H1 (cell line): ENCODE measurements at regions not wholly inside any gene's neighbourhood (a gene's known extent, or its start where the extent isn't known, plus 50 kb on each side); places are given as distances from the start of the nearest gene placed in this dataset.

Source experiments
- CTCF ChIA-PET: fragments of 300-600 bp; sonication (Branson Sonifier 250); formaldehyde crosslinking; loops from one replicate; lab custom pipeline; 2021; ENCODE audit not compliant: partially characterized antibody; lab: Charles Lee
- POLR2A ChIA-PET: fragments of 300-600 bp; sonication (Branson Sonifier 250); formaldehyde crosslinking; loops from one replicate; lab custom pipeline; 2021; ENCODE audit warnings: inconsistent platforms; ENCODE audit not compliant: partially characterized antibody; lab: Charles Lee
- DNase-seq, 2 experiments: peaks; one replicate each; pipeline versions ENCODE4 v3.0.0 to v3.0.0-alpha.2; 2010 to 2022; ENCODE audit warnings: low spot score in 2 of 2, low read depth in 1 of 2, mixed read lengths in 1 of 2
- FAIRE-seq: peaks from 2 replicates; lab custom pipeline; 2011; peaks lifted over from hg19 to GRCh38; lab: Jason Lieb, UNC
- H2AFZ ChIP-seq: 2 replicates; pipeline ENCODE4 v1.8.1; 2012; ENCODE audit warnings: low read length, inconsistent platforms
- H2AK5ac ChIP-seq: 2 replicates; pipeline ENCODE4 v1.6.1; 2013; ENCODE audit warnings: low read depth, low read length
- H2BK120ac ChIP-seq: replicated peaks from 2 replicates; pipeline ENCODE3; 2013; ENCODE audit warnings: low read depth, low read length, inconsistent platforms
- H2BK12ac ChIP-seq: 2 replicates; pipeline ENCODE4 v1.6.1; 2013; ENCODE audit warnings: low read depth, low read length
- H2BK15ac ChIP-seq: 2 replicates; pipeline ENCODE4 v1.6.1; 2013; ENCODE audit warnings: low read length
- H2BK20ac ChIP-seq: 2 replicates; pipeline ENCODE4 v1.6.1; 2013; ENCODE audit warnings: low read length
- H2BK5ac ChIP-seq: 2 replicates; pipeline ENCODE4 v1.6.1; 2013; ENCODE audit warnings: low read depth, low read length
- H3K14ac ChIP-seq: 2 replicates; pipeline ENCODE4 v1.6.1; 2013; ENCODE audit warnings: inconsistent platforms; ENCODE audit not compliant: insufficient read length
- H3K18ac ChIP-seq: 2 replicates; pipeline ENCODE4 v1.6.1; 2013; ENCODE audit warnings: low read length; ENCODE audit errors: extremely low read depth
- H3K23ac ChIP-seq: 2 replicates; pipeline ENCODE4 v1.6.1; 2013; ENCODE audit warnings: inconsistent platforms; ENCODE audit not compliant: insufficient read length
- H3K23me2 ChIP-seq: 2 replicates; pipeline ENCODE4 v1.6.1; 2013; ENCODE audit warnings: low read depth, low read length
- H3K27ac ChIP-seq: 2 replicates; pipeline ENCODE4 v1.6.1; 2011; ENCODE audit warnings: low read depth, low read length, inconsistent platforms
- H3K27me3 ChIP-seq, 4 experiments: replicated peaks in 1 of 4; 1 replicate in 1 of 4; 2 replicates in 3 of 4; pipeline versions ENCODE4 v1.6.1 to v1.8.1; 2011 to 2013; ENCODE audit warnings: low read length in 3 of 4, mild to moderate bottlenecking in 3 of 4, inconsistent platforms in 2 of 4, mixed read lengths in 2 of 4, moderate library complexity in 1 of 4; ENCODE audit not compliant: control insufficient read depth in 3 of 4, insufficient read depth in 3 of 4; ENCODE audit errors: extremely low read depth in 1 of 4
- H3K36me3 ChIP-seq, 4 experiments: 2 replicates each; pipeline versions ENCODE4 v1.6.1 to v1.8.1; 2011 to 2013; ENCODE audit warnings: mild to moderate bottlenecking in 4 of 4, low read length in 3 of 4, moderate library complexity in 2 of 4, control low read depth in 1 of 4, inconsistent platforms in 1 of 4; ENCODE audit not compliant: insufficient read depth in 4 of 4, control insufficient read depth in 2 of 4
- H3K4ac ChIP-seq: replicated peaks from 2 replicates; pipeline ENCODE3; 2013; ENCODE audit warnings: low read length, low read depth, mixed read lengths, inconsistent platforms; ENCODE audit not compliant: insufficient read length
- H3K4me1 ChIP-seq, 4 experiments: replicated peaks in 1 of 4; 1 replicate in 1 of 4; 2 replicates in 3 of 4; pipeline versions ENCODE4 v1.6.1 to v1.8.1; 2011 to 2013; ENCODE audit warnings: low read length in 3 of 4, inconsistent platforms in 2 of 4, mixed read lengths in 1 of 4; ENCODE audit not compliant: insufficient read depth in 4 of 4, control insufficient read depth in 3 of 4
- H3K4me2 ChIP-seq, 2 experiments: 2 replicates each; pipeline versions ENCODE4 v1.6.1 to v1.8.1; 2011 to 2013; ENCODE audit warnings: low read depth in 2 of 2, low read length in 2 of 2, control low read depth in 1 of 2, inconsistent platforms in 1 of 2, mild to moderate bottlenecking in 1 of 2; ENCODE audit not compliant: insufficient read depth in 1 of 2
- H3K4me3 ChIP-seq, 4 experiments: fragments of 200-600, 300-600 bp in 1 of 4; sonication (generic), shearing (Covaris generic), sonication (Bioruptor Twin) in 1 of 4; 2 replicates each; pipeline versions ENCODE4 v1.5.1 to v1.8.1; 2011 to 2016; ENCODE audit warnings: low read length in 4 of 4, low read depth in 3 of 4, control low read depth in 2 of 4, inconsistent platforms in 2 of 4, mild to moderate bottlenecking in 2 of 4, mixed read lengths in 1 of 4, moderate library complexity in 1 of 4; ENCODE audit not compliant: insufficient read depth in 2 of 4; ENCODE audit errors: extremely low read depth in 1 of 4
- H3K56ac ChIP-seq: replicated peaks from 2 replicates; pipeline ENCODE3; 2013; ENCODE audit warnings: low read depth, mild to moderate bottlenecking, mixed read lengths, low read length, inconsistent platforms; ENCODE audit not compliant: insufficient read length
- H3K79me1 ChIP-seq: 2 replicates; pipeline ENCODE4 v1.6.1; 2013; ENCODE audit warnings: low read depth, low read length, control low read depth
- H3K79me2 ChIP-seq, 2 experiments: 2 replicates each; pipeline versions ENCODE4 v1.6.1 to v1.8.1; 2012 to 2013; ENCODE audit warnings: low read length in 2 of 2, mild to moderate bottlenecking in 2 of 2, inconsistent platforms in 1 of 2; ENCODE audit not compliant: insufficient read depth in 2 of 2, control insufficient read depth in 1 of 2
- H3K9ac ChIP-seq, 4 experiments: replicated peaks in 1 of 4; 1 replicate in 1 of 4; 2 replicates in 3 of 4; pipeline versions ENCODE4 v1.6.1 to v1.8.1; 2011 to 2013; ENCODE audit warnings: low read depth in 3 of 4, low read length in 3 of 4, control low read depth in 2 of 4, mild to moderate bottlenecking in 2 of 4, moderate library complexity in 2 of 4, inconsistent platforms in 1 of 4; ENCODE audit errors: extremely low read depth in 1 of 4
- H3K9me3 ChIP-seq, 2 experiments: 2 replicates each; pipeline versions ENCODE4 v1.6.1 to v1.8.1; 2012 to 2013; ENCODE audit warnings: mild to moderate bottlenecking in 2 of 2, moderate library complexity in 2 of 2, control low read depth in 1 of 2, inconsistent platforms in 1 of 2, low read depth in 1 of 2, low read length in 1 of 2, mixed read lengths in 1 of 2; ENCODE audit not compliant: insufficient read depth in 2 of 2
- H4K20me1 ChIP-seq, 2 experiments: replicated peaks in 1 of 2; 2 replicates each; pipeline versions ENCODE3 to v1.8.1; 2011 to 2013; ENCODE audit warnings: inconsistent platforms in 2 of 2, low read length in 2 of 2, mild to moderate bottlenecking in 1 of 2; ENCODE audit not compliant: insufficient read depth in 2 of 2, control insufficient read depth in 1 of 2
- H4K5ac ChIP-seq: 2 replicates; pipeline ENCODE4 v1.6.1; 2013; ENCODE audit warnings: low read length, low read depth, mixed read lengths, inconsistent platforms; ENCODE audit not compliant: insufficient read length
- H4K8ac ChIP-seq: 2 replicates; pipeline ENCODE4 v1.8.0; 2013; ENCODE audit warnings: mild to moderate bottlenecking, moderate library complexity, low read length, inconsistent platforms; ENCODE audit not compliant: insufficient read depth; ENCODE audit errors: extremely low read depth
- H4K91ac ChIP-seq: replicated peaks from 2 replicates; pipeline ENCODE3; 2013; ENCODE audit warnings: low read length, mixed read lengths, inconsistent platforms; ENCODE audit not compliant: insufficient read length
- ATF2 ChIP-seq: IDR thresholded peaks from 2 replicates; pipeline ENCODE4 v1.6.1; 2012; ENCODE audit warnings: low read length, inconsistent platforms
- ATF3 ChIP-seq: IDR thresholded peaks from 2 replicates; pipeline ENCODE4 v1.6.1; 2011; ENCODE audit warnings: low read depth, mild to moderate bottlenecking, low read length; ENCODE audit not compliant: insufficient read depth
- BACH1 ChIP-seq: IDR thresholded peaks from 2 replicates; pipeline ENCODE4 v1.6.1; 2012; ENCODE audit warnings: low read length, improper control_type of control experiment
- BRCA1 ChIP-seq: IDR thresholded peaks from 2 replicates; pipeline ENCODE4 v1.6.1; 2012; ENCODE audit warnings: low read depth, low read length, improper control_type of control experiment
- CREB1 ChIP-seq: IDR thresholded peaks from 2 replicates; pipeline ENCODE4 v1.6.1; 2012; ENCODE audit warnings: inconsistent platforms
- KDM5A ChIP-seq: fragments of 200-600 bp; IDR thresholded peaks from 2 replicates; pipeline ENCODE4 v1.7.1; 2012; ENCODE audit warnings: mild to moderate bottlenecking, low read length, inconsistent platforms, mixed read lengths
- SRF ChIP-seq: IDR thresholded peaks from 2 replicates; pipeline ENCODE4 v1.6.1; 2011; ENCODE audit warnings: mild to moderate bottlenecking, low read depth, low read length, moderate library complexity
- TAF7 ChIP-seq: optimal IDR thresholded peaks from 2 replicates; pipeline ENCODE3; 2011; ENCODE audit warnings: low read depth, mild to moderate bottlenecking, inconsistent platforms, low read length, moderate library complexity, borderline replicate concordance
- YY1 ChIP-seq: IDR thresholded peaks from 2 replicates; pipeline ENCODE4 v1.6.1; 2011; ENCODE audit warnings: low read depth, mild to moderate bottlenecking, low read length
- WGBS, 2 experiments: shearing (Covaris generic) in 1 of 2; methylation state at CpG; one replicate each; pipeline versions ENCODE4 v1.1.6 to v1.1.7; 2013 to 2015; ENCODE audit warnings: low lambda C conversion rate in 2 of 2, mixed read lengths in 2 of 2, inconsistent platforms in 1 of 2, low coverage in 1 of 2, missing lambda C conversion rate in 1 of 2; ENCODE audit not compliant: insufficient replicate concordance in 2 of 2, insufficient coverage in 1 of 2, insufficient read length in 1 of 2; ENCODE audit errors: extremely low coverage in 1 of 2, missing lambda C conversion rate in 1 of 2; 5-methylcytosine and 5-hydroxymethylcytosine counted together

GRCh38 chr2:17181051-17181752 lies 337.0 kb downstream of the RAD51AP2 start:
- Histone ChIP-seq H4K20me1 (no peaks in the 10 kb centered on the region), H3K23ac (no peak overlapping the region), H2BK20ac (no peak overlapping the region), H4K8ac (no peak overlapping the region), H4K91ac (no peak overlapping the region), H3K4ac (no peak overlapping the region), H2BK12ac (no peak overlapping the region), H2AFZ (no peak overlapping the region), H3K79me2 (no peaks in the 10 kb centered on the region), H2BK5ac (no peak overlapping the region), H3K4me1 (no peaks in the 10 kb centered on the region), H3K18ac (no peak overlapping the region), H3K27me3 (no peaks in the 10 kb centered on the region), H3K4me2 (no peak overlapping the region), H2BK15ac (no peak overlapping the region), H2BK120ac (no peak overlapping the region), H4K5ac (no peak overlapping the region), H3K23me2 (no peaks in the 10 kb centered on the region), H2AK5ac (no peak overlapping the region), H3K56ac (no peak overlapping the region), H3K9me3 (no peaks in the 10 kb centered on the region), H3K36me3 (no peaks in the 10 kb centered on the region), H3K14ac (no peak overlapping the region), H3K79me1 (no peaks in the 10 kb centered on the region), H3K27ac (no peak overlapping the region), H3K9ac (no peak overlapping the region; a peak in 1 of 7 replicates), H3K4me3 (no peak overlapping the region)
- WGBS, 2 experiments = 91% methylated on average over 4 of the region's 4 CpGs; no CpG with 5 or more reads in 1 of the 2 experiments
- FAIRE-seq = no peak
- ChIA-PET POLR2A (no interaction called here), CTCF (interaction anchor here (1.2 to 3.5 kb wide), 2 partner anchors 10 to 17 kb away, joined by 4 to 17 read pairs; no protein-coding TSS in a partner anchor)
- DNase-seq = no peak
- no peak for TF ChIP-seq CREB1
- TF ChIP-seq YY1 = no peak
- TF ChIP-seq BACH1 = no peak
- no peak for TF ChIP-seq ATF3
- no peak for TF ChIP-seq TAF7
- TF ChIP-seq ATF2 = no peak
- TF ChIP-seq SRF = no peak
- TF ChIP-seq KDM5A = no peak
- TF ChIP-seq BRCA1 = no peak
